ENCODE measurements at regions not wholly inside any gene's neighbourhood (a gene's known extent, or its start where the extent isn't known, plus 50 kb on each side); places are given as distances from the start of the nearest gene placed in this dataset.

DNA sequence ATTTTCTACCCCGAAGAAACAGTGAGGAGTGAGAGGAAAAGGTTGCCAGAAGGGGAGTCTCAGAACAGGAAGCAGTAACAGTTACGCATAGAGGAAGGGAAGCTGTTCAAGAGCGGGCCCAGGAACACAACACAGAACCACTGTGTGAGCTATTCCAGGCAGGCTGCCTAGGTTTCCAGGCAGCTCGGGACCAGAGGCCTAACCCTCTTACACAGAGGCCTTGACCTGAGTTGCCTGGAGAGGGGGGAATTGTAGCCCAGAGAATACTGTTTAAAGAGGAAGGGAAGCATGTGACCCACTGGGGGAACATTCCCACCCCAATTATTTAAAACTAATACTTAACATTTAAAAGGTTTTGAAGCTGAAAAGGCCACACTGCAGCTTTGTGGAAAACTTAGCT is 93.3 kb upstream of the ZNF98 start (continued):
- no peak for TF ChIP-seq HOXA7 (CRISPR knock-in tag; IDR thresholded peaks at IDR 0.05)

- no peaks in the 10 kb centered on the region for H3K36me3 ChIP-seq (replicated peaks in 1 of 2; ENCODE audit: control insufficient read depth in 1 of 2, insufficient read depth in 2 of 2, low read length in 2 of 2)
- no peaks in the 10 kb centered on the region for H4K20me1 ChIP-seq (ENCODE audit: insufficient read depth, low read length)
- no peaks in the 10 kb centered on the region for H3K4me1 ChIP-seq (ENCODE audit: insufficient read depth, low read length)
- in situ Hi-C loops (cut with HindIII; ENCODE audit: extremely low pct_ligation_motif_present, low pct_unique_long_range_greater_than_20kb) (no loop called here), intact Hi-C loops (cut with micrococcal nuclease; ENCODE audit: unreplicated experiment) (no loop called here)
- no peak overlapping the region for H3K4me2 ChIP-seq (ENCODE audit: low read depth, low read length)
- CTCF ChIA-PET (ENCODE audit: low intra/inter-chr PET ratio, low total read pairs) = no interaction called here
- no peaks in the 10 kb centered on the region for H3K27me3 ChIP-seq (ENCODE audit: control insufficient read depth in 1 of 2, insufficient read depth in 2 of 2, low read length in 2 of 2)
- H3K9me3 ChIP-seq (ENCODE audit: low read length) = peaks cover 94% of the 10 kb centered on the region
- WGBS (ENCODE audit: low lambda C conversion rate) = 0% methylated on average over 1 of the region's 2 CpGs
- no peak overlapping the region for H3K9ac ChIP-seq (ENCODE audit: insufficient read depth, low read depth, low read length)
- ATAC-seq (no peak), FAIRE-seq (no peak), DNase-seq (ENCODE audit: low spot score) (no peak)
- TF ChIP-seq NFKBIZ (CRISPR knock-in tag; IDR thresholded peaks at IDR 0.05) = no peak
- no peak for TF ChIP-seq MAF1 (CRISPR knock-in tag; IDR thresholded peaks at IDR 0.05; ENCODE audit: borderline replicate concordance)
- no peak for TF ChIP-seq ZNF614 (CRISPR knock-in tag; IDR thresholded peaks at IDR 0.05; ENCODE audit: borderline replicate concordance)
- no peak for TF ChIP-seq BATF2 (CRISPR knock-in tag; IDR thresholded peaks at IDR 0.05)
- no peak for TF ChIP-seq SALL2 (CRISPR knock-in tag; IDR thresholded peaks at IDR 0.05)
- no peak for TF ChIP-seq ZNF782 (CRISPR knock-in tag; IDR thresholded peaks at IDR 0.05; ENCODE audit: borderline replicate concordance)
- TF ChIP-seq AGO2 (optimal IDR thresholded peaks at IDR 0.05; ENCODE audit: low read depth, low read length) = no peak
- no peak for TF ChIP-seq ISX (CRISPR knock-in tag; conservative IDR thresholded peaks at IDR 0.05)
- no peak for TF ChIP-seq NKX3-1 (CRISPR knock-in tag; IDR thresholded peaks at IDR 0.05)
- TF ChIP-seq ZNF737 (CRISPR knock-in tag; IDR thresholded peaks at IDR 0.05; ENCODE audit: borderline replicate concordance) = no peak
- H2AFZ ChIP-seq (ENCODE audit: low read length) = no peak overlapping the region
- H3K27ac ChIP-seq (ENCODE audit: extremely low read length, insufficient read depth, low read length) = no peak overlapping the region
- no TSS peak for BruUV-seq (replicated peaks)
- no peak overlapping the region for H3K4me3 ChIP-seq (replicated peaks in 1 of 3; ENCODE audit: insufficient read depth in 1 of 3, low read depth in 2 of 3, low read length in 3 of 3)
- POLR2A ChIA-PET = no interaction called here
- no peaks in the 10 kb centered on the region for H3K79me2 ChIP-seq (ENCODE audit: insufficient read depth, low read length)
These were observed 81.4 kb upstream of the ZNF98 start for GRCh38 chr19:22503524-22503923.
